PFSK-1 (cell line): ENCODE measurements at regions not wholly inside any gene's neighbourhood (a gene's known extent, or its start where the extent isn't known, plus 50 kb on each side); places are given as distances from the start of the nearest gene placed in this dataset.

Source experiments
- FOXP2 ChIP-seq: optimal IDR thresholded peaks from 2 replicates; pipeline ENCODE3; 2011; ENCODE audit warnings: borderline replicate concordance, control low read depth, inconsistent platforms; ENCODE audit not compliant: insufficient read depth; ENCODE audit errors: extremely low read length, extremely low read depth
- POLR2AphosphoS5 ChIP-seq: IDR thresholded peaks from 2 replicates; pipeline ENCODE4 v1.6.1; 2012; ENCODE audit warnings: low read depth, mild to moderate bottlenecking, control low read depth, low read length, moderate library complexity
- SIN3A ChIP-seq: IDR thresholded peaks from 2 replicates; pipeline ENCODE4 v1.6.1; 2012; ENCODE audit warnings: mild to moderate bottlenecking, low read length, moderate library complexity, borderline replicate concordance; ENCODE audit not compliant: insufficient read depth
- TAF1 ChIP-seq: IDR thresholded peaks from 2 replicates; pipeline ENCODE4 v1.6.1; 2012; ENCODE audit warnings: low read length, control low read depth, borderline replicate concordance; ENCODE audit not compliant: insufficient read depth

GRCh38 chr20:40234593-40234992 lies 454.4 kb downstream of the MAFB start:
- TF ChIP-seq TAF1 = no peak
- no peak for TF ChIP-seq POLR2AphosphoS5
- TF ChIP-seq FOXP2 = no peak
- no peak for TF ChIP-seq SIN3A
